GM18498 (cell line): ENCODE measurements at regions not wholly inside any gene's neighbourhood (a gene's known extent, or its start where the extent isn't known, plus 50 kb on each side); places are given as distances from the start of the nearest gene placed in this dataset.

Experiments used
- ATAC-seq: cut with Tn5 transposase; IDR thresholded peaks from one replicate; pipeline ENCODE4 v1.9.1; 2021; ENCODE audit warnings: mild to moderate bottlenecking, moderate library complexity; ENCODE audit not compliant: unreplicated experiment

- ATAC-seq: no peak
Observed at GRCh38 chr6:154596701-154597100, 86.2 kb upstream of the CNKSR3 start.

GRCh38 chr6:154598399-154598798 is 87.9 kb upstream of the CNKSR3 start:
- no peak for ATAC-seq

GRCh38 chr6:154602296-154602695 is 91.8 kb upstream of the CNKSR3 start:
- no peak for ATAC-seq

GRCh38 chr6:154602708-154603107 is 92.2 kb upstream of the CNKSR3 start:
- no peak for ATAC-seq

DNA sequence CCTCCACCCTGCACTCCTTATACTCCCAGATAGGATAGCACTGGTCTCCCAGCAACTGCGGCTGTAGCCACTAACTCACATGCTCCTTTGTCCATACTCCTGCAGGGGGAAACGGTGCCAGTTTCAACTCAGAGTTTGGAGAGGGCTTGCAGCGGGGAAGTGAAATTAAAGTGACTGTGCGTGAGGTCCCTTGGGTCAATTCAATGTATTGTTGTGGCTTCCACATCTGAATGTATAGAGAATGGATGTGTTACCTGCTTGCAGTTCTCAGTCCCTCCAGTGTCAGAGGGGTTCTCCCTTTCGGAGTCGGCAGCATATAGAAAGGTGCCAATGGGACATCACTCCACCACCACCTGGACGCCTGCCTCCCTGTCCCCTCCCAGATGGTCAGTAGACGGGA is 93.6 kb upstream of the CNKSR3 start:
- peak; percentile 30 for ATAC-seq

GRCh38 chr6:154605178-154605881 is 94.8 kb upstream of the CNKSR3 start:
- ATAC-seq: peak; percentile 55

GRCh38 chr6:154605882-154606370 is 95.4 kb upstream of the CNKSR3 start:
- ATAC-seq: no peak

GRCh38 chr6:154606457-154606856 is 96.0 kb upstream of the CNKSR3 start:
- ATAC-seq: peak; percentile 78

DNA sequence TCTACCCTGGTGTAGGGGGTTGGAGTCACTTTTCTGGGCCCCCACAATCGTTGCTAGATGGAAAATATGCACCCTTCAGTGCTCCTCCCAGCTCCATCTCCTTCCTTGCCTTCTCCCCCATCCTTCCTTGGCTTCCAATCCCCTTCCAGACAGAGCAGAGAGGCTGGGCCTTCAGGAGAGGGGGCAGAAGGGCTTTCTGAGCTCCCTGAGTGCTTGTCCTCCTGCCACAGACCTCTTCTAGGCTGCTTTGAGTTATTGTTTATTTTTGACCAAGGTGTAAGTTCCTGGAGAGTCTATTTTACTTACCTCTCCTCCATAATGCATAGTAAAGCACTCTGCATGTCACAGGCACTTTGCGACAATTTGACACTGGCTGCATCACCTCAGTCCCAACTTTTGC is 96.4 kb upstream of the CNKSR3 start:
- no peak for ATAC-seq

GRCh38 chr6:154611241-154611640 is 100.8 kb upstream of the CNKSR3 start:
- ATAC-seq: no peak

DNA sequence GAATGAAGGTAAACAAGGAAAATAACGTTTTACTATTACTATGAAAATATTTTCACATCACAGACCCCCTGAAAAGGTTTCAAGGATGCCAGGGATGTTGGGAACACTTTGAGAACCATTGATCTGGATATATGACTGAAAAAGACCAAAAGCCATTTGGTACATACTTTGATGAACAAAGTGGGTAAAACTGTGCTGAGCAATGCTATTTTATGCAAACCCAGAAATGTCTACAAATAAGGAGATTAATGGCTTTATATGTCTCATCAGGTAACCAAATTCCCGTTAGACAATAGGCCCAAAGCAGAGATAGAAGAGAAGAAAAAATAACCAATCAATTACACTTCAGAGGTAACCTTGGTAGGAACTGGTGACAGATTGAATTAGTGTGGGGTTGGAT is 101.4 kb upstream of the CNKSR3 start:
- ATAC-seq: no peak

- no peak for ATAC-seq
Observed at GRCh38 chr6:154613137-154613676, 102.7 kb upstream of the CNKSR3 start.

DNA sequence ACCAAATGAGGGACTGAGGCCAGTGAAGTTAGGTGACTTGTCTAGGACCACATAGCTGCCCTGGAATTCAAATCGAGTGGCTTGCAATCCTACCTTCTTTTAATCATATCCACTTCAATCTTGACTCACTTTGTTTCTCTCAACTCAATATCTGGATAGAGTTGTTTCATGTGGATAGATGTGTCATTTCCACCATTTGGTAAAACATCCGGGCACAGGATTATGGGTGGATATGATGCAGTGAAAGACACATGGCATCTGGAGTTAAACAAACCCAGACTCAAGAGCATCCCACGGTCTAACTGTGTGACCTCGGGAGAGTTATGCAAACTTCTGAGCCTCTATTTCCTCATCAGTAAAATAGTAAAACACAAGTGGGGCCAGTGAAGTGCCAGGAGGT is 103.6 kb upstream of the CNKSR3 start:
- ATAC-seq: no peak

DNA sequence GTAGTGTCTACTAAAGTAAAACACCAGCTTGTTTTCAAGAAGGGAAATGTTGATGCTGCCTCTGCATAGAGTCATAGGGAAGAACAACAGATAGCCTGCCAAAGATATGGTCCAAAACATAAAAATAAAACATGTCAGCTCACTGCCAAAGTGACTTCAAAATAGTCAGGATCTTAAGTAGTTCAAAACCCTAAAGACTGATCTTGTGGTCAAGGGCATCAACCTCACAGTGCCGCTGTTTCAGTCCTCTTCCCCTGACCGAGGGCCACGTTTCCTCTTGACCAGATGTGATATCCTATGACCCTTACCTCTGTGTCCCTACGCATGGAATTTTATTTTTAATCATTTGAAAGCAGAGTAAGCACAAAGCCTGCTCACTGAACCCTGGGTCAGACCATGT is 104.2 kb upstream of the CNKSR3 start:
- ATAC-seq: no peak

GRCh38 chr6:154615483-154616025 is 105.1 kb upstream of the CNKSR3 start:
- no peak for ATAC-seq

- no peak for ATAC-seq
Observed at GRCh38 chr6:154617175-154617574, 106.7 kb upstream of the CNKSR3 start.

- ATAC-seq: no peak
Observed at GRCh38 chr6:154619146-154619545, 108.7 kb upstream of the CNKSR3 start.

GRCh38 chr6:154621686-154622085 is 111.2 kb upstream of the CNKSR3 start:
- ATAC-seq: no peak

- ATAC-seq: no peak
Observed at GRCh38 chr6:154622618-154623336, 110.4 kb upstream of the SCAF8 start.

- no peak for ATAC-seq
Observed at GRCh38 chr6:154623391-154623790, 109.8 kb upstream of the SCAF8 start.

DNA sequence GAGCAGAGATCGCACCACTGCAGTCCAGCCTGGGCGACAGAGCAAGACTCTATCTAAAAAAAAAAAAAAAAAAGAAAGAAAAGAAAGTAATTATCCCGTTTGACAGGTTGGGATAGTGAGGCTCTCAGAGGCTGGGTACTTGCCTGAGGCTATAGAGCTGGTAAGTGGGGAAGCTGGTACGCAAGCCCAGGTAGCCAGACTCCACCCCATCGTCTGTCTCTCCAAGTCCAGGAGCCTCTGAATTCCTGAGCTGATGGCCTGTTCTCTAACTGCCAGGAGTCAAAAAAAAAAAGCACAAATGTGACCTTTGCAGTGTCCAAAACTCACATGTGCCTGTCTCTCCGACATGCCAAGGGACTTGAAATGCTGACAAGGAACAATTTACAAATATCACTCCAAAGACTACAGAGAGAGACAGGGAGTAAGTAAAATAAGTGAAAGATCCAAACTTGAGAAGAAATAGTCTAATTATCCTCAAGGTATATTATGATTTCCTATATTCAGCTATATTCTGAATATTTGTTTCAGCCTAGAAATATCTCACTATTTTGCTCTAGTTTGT is 109.1 kb upstream of the SCAF8 start:
- ATAC-seq: no peak
